NCI-H82 treated with DMSO at 0.1 percent for 48 hours (cell line): ENCODE measurements at regions not wholly inside any gene's neighbourhood (a gene's known extent, or its start where the extent isn't known, plus 50 kb on each side); places are given as distances from the start of the nearest gene placed in this dataset.

Experiments used
- DNase-seq: peaks from one replicate; lab custom pipeline; 2025; ENCODE audit not compliant: unreplicated experiment; lab: John Stamatoyannopoulos, UW

- DNase-seq = peak; percentile 21
These were observed 91.6 kb downstream of the TMX3 start for GRCh38 chr18:68623342-68623741.

- DNase-seq = no peak
These were observed 103.6 kb downstream of the TMX3 start for GRCh38 chr18:68611311-68611710.

GRCh38 chr18:68608851-68609490 is 105.9 kb downstream of the TMX3 start:
- DNase-seq = no peak

GRCh38 chr18:68607852-68608251 is 107.1 kb downstream of the TMX3 start:
- no peak for DNase-seq

- DNase-seq = no peak
These were observed 110.7 kb downstream of the TMX3 start for GRCh38 chr18:68604256-68604655.

- DNase-seq = no peak
These were observed 118.9 kb downstream of the TMX3 start for GRCh38 chr18:68596016-68596415.

- DNase-seq = no peak
These were observed 126.7 kb downstream of the TMX3 start for GRCh38 chr18:68588169-68588568.

GRCh38 chr18:68583685-68584084 is 131.2 kb downstream of the TMX3 start:
- DNase-seq = no peak

GRCh38 chr18:68574311-68574710 is 140.6 kb downstream of the TMX3 start:
- DNase-seq = no peak

- no peak for DNase-seq
These were observed 145.0 kb downstream of the TMX3 start for GRCh38 chr18:68569936-68570335.

GRCh38 chr18:68568364-68569155 is 146.3 kb downstream of the TMX3 start:
- DNase-seq = no peak

- DNase-seq = no peak
These were observed 147.9 kb downstream of the TMX3 start for GRCh38 chr18:68566991-68567390.

GRCh38 chr18:68564961-68565360 is 149.9 kb downstream of the TMX3 start:
- DNase-seq = no peak

GRCh38 chr18:68564351-68564750 is 150.6 kb downstream of the TMX3 start:
- no peak for DNase-seq

- DNase-seq = no peak
These were observed 154.8 kb downstream of the TMX3 start for GRCh38 chr18:68560128-68560527.

- DNase-seq = no peak
These were observed 157.7 kb downstream of the TMX3 start for GRCh38 chr18:68557183-68557582.

- DNase-seq = no peak
These were observed 159.0 kb downstream of the TMX3 start for GRCh38 chr18:68555879-68556301.

GRCh38 chr18:68548904-68549870 is 165.7 kb downstream of the TMX3 start:
- DNase-seq = no peak

- no peak for DNase-seq
These were observed 171.6 kb downstream of the TMX3 start for GRCh38 chr18:68543344-68543743.

GRCh38 chr18:68542846-68543245 is 172.1 kb downstream of the TMX3 start:
- DNase-seq = no peak

GRCh38 chr18:68533641-68534040 is 181.3 kb downstream of the TMX3 start:
- DNase-seq = no peak
